GM21529 (cell line): ENCODE measurements at regions not wholly inside any gene's neighbourhood (a gene's known extent, or its start where the extent isn't known, plus 50 kb on each side); places are given as distances from the start of the nearest gene placed in this dataset.

Source experiments
- ATAC-seq: cut with Tn5 transposase; IDR thresholded peaks from one replicate; pipeline ENCODE4 v1.9.1; 2021; ENCODE audit not compliant: unreplicated experiment

GRCh38 chr4:79472036-79472435, 64.0 kb upstream of the GK2 start:
- no peak for ATAC-seq

DNA sequence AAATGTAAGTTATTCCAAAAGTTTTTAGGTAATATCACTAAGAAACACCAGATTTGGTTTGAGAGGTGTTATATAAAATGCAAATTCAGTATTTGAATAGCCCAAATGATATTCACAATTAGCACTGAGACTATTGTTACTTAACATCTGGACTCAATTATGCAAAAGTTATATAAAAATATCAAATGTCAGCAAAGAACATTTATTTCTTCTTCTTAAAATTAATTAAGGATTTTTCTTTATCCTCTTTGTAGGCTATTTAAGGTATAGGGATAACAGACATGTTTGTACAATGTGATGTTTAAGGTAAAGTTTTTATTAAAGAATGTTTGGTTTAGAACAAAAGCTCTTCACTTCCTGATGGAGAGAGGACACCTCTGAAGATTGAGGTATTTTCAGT, 63.3 kb upstream of the GK2 start:
- no peak for ATAC-seq

DNA sequence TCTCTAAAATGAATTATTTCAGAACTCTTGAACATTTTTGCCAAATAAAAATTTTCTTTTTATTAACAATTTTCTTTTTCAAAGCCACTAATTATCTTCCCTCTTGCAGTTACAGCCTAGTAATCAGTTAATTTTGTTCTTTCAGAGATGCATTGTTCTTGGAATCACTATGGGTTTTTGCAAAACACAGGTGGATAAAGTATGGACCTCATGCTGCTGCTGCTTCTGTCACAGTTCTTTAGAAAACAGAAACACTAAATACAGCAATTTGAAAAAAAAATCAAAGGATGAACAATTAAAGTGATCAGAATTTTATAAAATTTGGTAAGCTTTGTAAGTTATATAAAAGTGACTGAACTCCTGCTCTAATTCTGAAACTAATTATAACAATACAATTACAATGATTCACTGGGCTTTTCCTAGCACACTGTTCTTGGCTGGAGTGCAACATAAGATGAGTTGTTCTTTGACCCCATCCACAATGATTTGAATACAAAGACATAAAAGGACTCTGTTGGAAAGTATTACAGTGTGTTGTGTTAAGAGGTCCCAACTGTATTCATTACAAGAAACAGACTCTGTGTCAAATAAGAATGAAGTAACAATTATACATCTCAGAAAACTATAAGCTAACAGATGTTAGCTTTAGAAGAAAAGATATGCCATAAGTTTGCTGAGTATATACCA, 59.4 kb upstream of the GK2 start:
- no peak for ATAC-seq

- ATAC-seq = no peak
These were observed 58.6 kb upstream of the GK2 start for GRCh38 chr4:79466621-79467020.
